Retinal pigment epithelial cell (primary cell): ENCODE measurements at regions not wholly inside any gene's neighbourhood (a gene's known extent, or its start where the extent isn't known, plus 50 kb on each side); places are given as distances from the start of the nearest gene placed in this dataset.

Experiments used
- DNase-seq: peaks from one replicate; pipeline ENCODE4 v3.0.0-alpha.2; 2010; ENCODE audit warnings: low read depth
- H3K4me3 ChIP-seq: 2 replicates; pipeline ENCODE4 v1.5.1; 2011; ENCODE audit warnings: mild to moderate bottlenecking, low read length, control low read depth, moderate library complexity
- CTCF ChIP-seq: conservative IDR thresholded peaks from 2 replicates; pipeline ENCODE4 v1.5.1; 2011; ENCODE audit warnings: low read depth, low read length, control low read depth, inconsistent platforms

- no peak overlapping the region for H3K4me3 ChIP-seq
- TF ChIP-seq CTCF: no peak
- DNase-seq: no peak
These were observed 422.1 kb downstream of the DMAC1 start for GRCh38 chr9:7377489-7377888.

- H3K4me3 ChIP-seq: no peak overlapping the region
- TF ChIP-seq CTCF: no peak
- DNase-seq: no peak
These were observed 422.7 kb downstream of the DMAC1 start for GRCh38 chr9:7376833-7377232.

- TF ChIP-seq CTCF: no peak
- DNase-seq: no peak
- no peak overlapping the region for H3K4me3 ChIP-seq
These were observed 423.4 kb downstream of the DMAC1 start for GRCh38 chr9:7376213-7376612.

- no peak for TF ChIP-seq CTCF
- H3K4me3 ChIP-seq: no peak overlapping the region
These were observed 424.5 kb downstream of the DMAC1 start for GRCh38 chr9:7375013-7375511.

GRCh38 chr9:7370988-7371387, 428.6 kb downstream of the DMAC1 start:
- H3K4me3 ChIP-seq: no peak overlapping the region
- no peak for TF ChIP-seq CTCF
- DNase-seq: no peak

More at GRCh38 chr9:7375013-7375511, 424.5 kb downstream of the DMAC1 start:
- no peak for DNase-seq

GRCh38 chr9:7370381-7370780, 429.2 kb downstream of the DMAC1 start:
- no peak overlapping the region for H3K4me3 ChIP-seq
- no peak for DNase-seq
- no peak for TF ChIP-seq CTCF

- H3K4me3 ChIP-seq: no peak overlapping the region
- TF ChIP-seq CTCF: no peak
- no peak for DNase-seq
These were observed 430.2 kb downstream of the DMAC1 start for GRCh38 chr9:7369384-7369821.
